ENCODE measurements at regions not wholly inside any gene's neighbourhood (a gene's known extent, or its start where the extent isn't known, plus 50 kb on each side); places are given as distances from the start of the nearest gene placed in this dataset.

- no peak for DNase-seq (ENCODE audit: low read depth, low spot score)
Observed at GRCh38 chr2:223519471-223519870, 82.7 kb downstream of the SCG2 start.

GRCh38 chr2:223522796-223523195 lies 79.4 kb downstream of the SCG2 start:
- no peak for DNase-seq (ENCODE audit: low read depth, low spot score)

GRCh38 chr2:223523551-223524001 lies 78.6 kb downstream of the SCG2 start:
- DNase-seq (ENCODE audit: low read depth, low spot score) = no peak

- DNase-seq (ENCODE audit: low read depth, low spot score) = no peak
Observed at GRCh38 chr2:223524066-223524465, 78.1 kb downstream of the SCG2 start.

GRCh38 chr2:223526106-223526505 lies 76.1 kb downstream of the SCG2 start:
- DNase-seq (ENCODE audit: low read depth, low spot score) = no peak

GRCh38 chr2:223528036-223528435 lies 74.1 kb downstream of the SCG2 start:
- no peak for DNase-seq (ENCODE audit: low read depth, low spot score)

- DNase-seq (ENCODE audit: low read depth, low spot score) = no peak
Observed at GRCh38 chr2:223529696-223530095, 72.5 kb downstream of the SCG2 start.

GRCh38 chr2:223530811-223531210 lies 71.3 kb downstream of the SCG2 start:
- no peak for DNase-seq (ENCODE audit: low read depth, low spot score)

- no peak for DNase-seq (ENCODE audit: low read depth, low spot score)
Observed at GRCh38 chr2:223532161-223532560, 70.0 kb downstream of the SCG2 start.

GRCh38 chr2:223532712-223533111 lies 69.4 kb downstream of the SCG2 start:
- no peak for DNase-seq (ENCODE audit: low read depth, low spot score)

- no peak for DNase-seq (ENCODE audit: low read depth, low spot score)
Observed at GRCh38 chr2:223536546-223536945, 65.6 kb downstream of the SCG2 start.

GRCh38 chr2:223537115-223537514 lies 65.0 kb downstream of the SCG2 start:
- no peak for DNase-seq (ENCODE audit: low read depth, low spot score)

GRCh38 chr2:223537651-223538601 lies 64.2 kb downstream of the SCG2 start:
- DNase-seq (ENCODE audit: low read depth, low spot score) = no peak

GRCh38 chr2:223538920-223539440 lies 63.2 kb downstream of the SCG2 start:
- DNase-seq (ENCODE audit: low read depth, low spot score) = no peak

GRCh38 chr2:223541546-223541945 lies 60.6 kb downstream of the SCG2 start:
- no peak for DNase-seq (ENCODE audit: low read depth, low spot score)

- DNase-seq (ENCODE audit: low read depth, low spot score) = no peak
Observed at GRCh38 chr2:223542501-223542900, 59.7 kb downstream of the SCG2 start.

GRCh38 chr2:223545406-223545805 lies 56.8 kb downstream of the SCG2 start:
- no peak for DNase-seq (ENCODE audit: low read depth, low spot score)

GRCh38 chr2:223545830-223546229 lies 56.3 kb downstream of the SCG2 start:
- DNase-seq (ENCODE audit: low read depth, low spot score) = no peak
